IPS DF 6.9 (cell line): ENCODE measurements at regions not wholly inside any gene's neighbourhood (a gene's known extent, or its start where the extent isn't known, plus 50 kb on each side); places are given as distances from the start of the nearest gene placed in this dataset.

Experiments used
- DNase-seq: peaks from one replicate; pipeline ENCODE4 v3.0.0-alpha.2; 2013; ENCODE audit warnings: low read depth, low spot score
- H3K27ac ChIP-seq: one replicate; pipeline ENCODE4 v1.5.1; 2013; ENCODE audit warnings: low read length, control low read depth
- H3K27me3 ChIP-seq: 2 replicates; pipeline ENCODE4 v1.6.1; 2013; ENCODE audit warnings: mild to moderate bottlenecking, low read length; ENCODE audit not compliant: control insufficient read depth, insufficient read depth
- H3K36me3 ChIP-seq: 2 replicates; pipeline ENCODE4 v1.6.1; 2013; ENCODE audit warnings: low read length; ENCODE audit not compliant: control insufficient read depth, insufficient read depth
- H3K4me1 ChIP-seq: 2 replicates; pipeline ENCODE4 v1.6.1; 2013; ENCODE audit warnings: low read length; ENCODE audit not compliant: control insufficient read depth, insufficient read depth
- H3K4me3 ChIP-seq: 2 replicates; pipeline ENCODE4 v1.5.1; 2013; ENCODE audit warnings: mild to moderate bottlenecking, low read length
- H3K9me3 ChIP-seq: 2 replicates; pipeline ENCODE4 v1.6.1; 2013; ENCODE audit warnings: low read length, inconsistent platforms; ENCODE audit not compliant: control insufficient read depth, insufficient read depth
- WGBS: extraction: QIAGEN DNeasy Blood & Tissue Kit; methylation state at CpG from one replicate; pipeline ENCODE4 v1.1.7; 2013; ENCODE audit warnings: mixed read lengths, missing lambda C conversion rate; ENCODE audit not compliant: insufficient read length, insufficient coverage; 5-methylcytosine and 5-hydroxymethylcytosine counted together

DNA sequence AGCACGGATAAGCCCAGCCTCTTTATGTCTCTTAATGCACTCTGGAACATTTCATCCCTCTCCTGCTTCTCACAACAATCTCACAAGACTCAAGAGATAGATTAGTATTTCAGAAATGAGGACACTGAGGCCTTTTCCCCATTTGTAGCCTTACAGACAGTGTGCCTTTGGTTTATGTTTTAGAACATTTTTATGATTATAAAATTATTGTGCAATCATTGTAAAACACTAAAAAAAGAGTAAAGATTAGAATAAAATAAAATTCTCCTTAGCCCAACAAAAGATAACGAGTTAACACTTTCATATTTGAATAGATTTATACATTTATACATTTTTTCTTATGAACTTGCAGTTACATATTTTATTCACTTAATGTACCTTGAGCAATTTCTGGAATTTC is 748.7 kb downstream of the TRIML1 start:
- Histone ChIP-seq H3K27ac (no peak overlapping the region), H3K4me1 (no peaks in the 10 kb centered on the region), H3K4me3 (no peak overlapping the region), H3K27me3 (no peaks in the 10 kb centered on the region), H3K9me3 (no peaks in the 10 kb centered on the region), H3K36me3 (no peaks in the 10 kb centered on the region)
- no CpG with 5 or more reads among the region's 2 CpGs for WGBS
- no peak for DNase-seq

DNA sequence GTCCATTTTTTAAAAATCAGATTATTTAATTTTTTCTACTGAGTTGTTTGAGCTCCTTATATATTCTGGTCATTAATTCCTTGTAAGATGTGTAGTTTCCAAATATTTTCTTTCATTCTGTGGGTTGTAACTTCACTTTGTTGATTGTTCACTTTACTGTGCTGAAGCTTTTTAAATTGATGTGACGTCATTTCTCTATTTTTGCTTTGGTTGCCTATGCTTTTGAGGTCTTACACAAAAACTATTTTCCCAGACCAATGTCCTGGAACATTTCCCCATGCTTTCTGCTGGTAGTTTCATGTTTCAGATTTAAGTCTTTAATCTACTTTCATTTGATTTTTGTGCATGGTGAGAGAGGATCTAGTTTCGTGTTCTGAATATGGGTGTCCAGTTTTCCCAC is 753.6 kb downstream of the TRIML1 start:
- Histone ChIP-seq H3K36me3 (no peaks in the 10 kb centered on the region), H3K9me3 (no peaks in the 10 kb centered on the region), H3K27ac (no peak overlapping the region), H3K4me3 (no peak overlapping the region), H3K27me3 (no peaks in the 10 kb centered on the region), H3K4me1 (no peaks in the 10 kb centered on the region)
- no peak for DNase-seq
- WGBS = no CpG with 5 or more reads among the region's 2 CpGs

DNA sequence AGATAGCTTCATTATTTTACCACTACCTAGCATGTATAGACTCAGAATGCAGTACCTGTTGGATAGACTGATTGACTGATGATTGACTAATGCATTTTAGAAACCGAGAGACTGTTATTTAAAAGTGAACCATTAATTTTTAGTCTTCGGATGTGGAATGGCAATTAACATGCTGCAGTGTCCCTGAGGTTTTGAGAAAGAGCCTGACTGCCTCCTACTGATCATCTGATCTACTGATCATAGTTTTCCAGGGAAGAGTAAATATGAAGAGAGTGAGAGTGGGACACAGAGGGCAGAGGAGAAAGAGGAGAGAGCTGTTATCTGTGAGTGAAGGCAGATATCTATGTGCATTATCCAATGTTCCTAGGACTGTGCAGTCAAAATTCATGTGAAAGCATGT is 764.7 kb downstream of the TRIML1 start:
- no peak for DNase-seq
- WGBS = no CpG with 5 or more reads among the region's 2 CpGs
- Histone ChIP-seq H3K4me3 (no peak overlapping the region), H3K4me1 (no peaks in the 10 kb centered on the region), H3K9me3 (no peaks in the 10 kb centered on the region), H3K36me3 (no peaks in the 10 kb centered on the region), H3K27me3 (no peaks in the 10 kb centered on the region), H3K27ac (no peak overlapping the region)

DNA sequence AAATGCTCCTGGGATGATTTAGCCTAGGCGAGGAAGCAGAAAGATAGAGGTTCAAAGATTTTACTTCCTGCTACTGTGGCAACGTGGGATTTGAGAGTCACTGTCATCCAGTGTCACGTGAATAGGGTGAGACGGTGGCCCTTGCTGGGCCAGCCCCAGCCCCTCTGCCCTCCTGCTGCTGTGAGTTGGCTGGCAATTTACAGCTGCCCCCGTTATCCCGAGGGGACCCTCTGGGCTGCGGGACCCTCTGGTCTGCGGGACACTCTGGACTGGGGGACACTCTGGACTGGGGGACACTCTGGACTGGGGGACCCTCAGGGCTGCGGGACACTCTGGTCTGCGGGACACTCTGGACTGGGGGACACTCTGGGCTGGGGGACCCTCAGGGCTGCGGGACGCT is 765.4 kb downstream of the TRIML1 start:
- no peaks in the 10 kb centered on the region for H3K27me3 ChIP-seq
- H3K4me3 ChIP-seq = no peak overlapping the region
- WGBS = no CpG with 5 or more reads among the region's 12 CpGs
- no peaks in the 10 kb centered on the region for H3K36me3 ChIP-seq
- no peak for DNase-seq
- H3K27ac ChIP-seq = no peak overlapping the region
- no peaks in the 10 kb centered on the region for H3K9me3 ChIP-seq
- no peaks in the 10 kb centered on the region for H3K4me1 ChIP-seq

DNA sequence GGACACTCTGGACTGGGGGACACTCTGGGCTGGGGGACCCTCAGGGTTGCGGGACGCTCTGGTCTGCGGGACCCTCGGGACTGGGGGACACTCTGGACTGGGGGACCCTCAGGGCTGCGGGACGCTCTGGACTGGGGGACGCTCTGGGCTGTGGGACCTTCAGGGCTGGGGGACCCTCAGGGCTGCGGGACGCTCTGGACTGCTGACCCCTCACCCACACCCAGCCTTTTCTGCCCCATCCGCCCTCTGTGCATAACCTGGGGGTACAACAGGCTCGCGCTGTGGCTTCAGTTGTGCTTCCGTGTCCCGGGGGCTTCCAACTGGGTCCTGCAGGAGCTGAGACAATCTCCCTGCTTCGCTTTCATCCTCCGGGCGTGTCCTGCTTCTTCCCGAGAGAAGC is 766.0 kb downstream of the TRIML1 start:
- Histone ChIP-seq H3K9me3 (no peaks in the 10 kb centered on the region), H3K36me3 (no peaks in the 10 kb centered on the region), H3K4me3 (no peak overlapping the region), H3K4me1 (no peaks in the 10 kb centered on the region), H3K27me3 (no peaks in the 10 kb centered on the region), H3K27ac (no peak overlapping the region)
- DNase-seq = no peak
- WGBS = no CpG with 5 or more reads among the region's 18 CpGs

DNA sequence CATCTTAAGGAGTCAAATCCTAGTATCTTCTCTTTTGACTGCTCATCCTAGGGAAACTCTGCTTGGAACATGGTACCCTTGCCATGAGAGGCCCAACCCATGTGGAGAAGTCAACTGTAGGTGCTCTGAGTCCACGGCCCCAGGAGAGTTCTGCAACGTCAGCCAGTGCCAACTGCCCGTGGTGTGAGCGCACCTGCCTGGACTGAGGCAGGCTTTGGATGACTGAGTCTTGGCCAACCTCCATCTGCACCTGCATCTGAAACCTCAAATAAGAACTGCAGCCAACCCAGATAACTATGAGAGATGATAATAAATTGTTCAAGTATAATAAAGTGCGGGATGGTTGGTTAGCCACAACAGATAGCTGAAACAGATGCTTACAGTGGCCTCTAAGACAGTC is 772.0 kb downstream of the TRIML1 start:
- no peak for DNase-seq
- no peak overlapping the region for H3K27ac ChIP-seq
- H3K27me3 ChIP-seq = no peaks in the 10 kb centered on the region
- WGBS = no CpG with 5 or more reads among the region's 5 CpGs
- H3K4me1 ChIP-seq = no peaks in the 10 kb centered on the region
- no peaks in the 10 kb centered on the region for H3K9me3 ChIP-seq
- no peak overlapping the region for H3K4me3 ChIP-seq
- H3K36me3 ChIP-seq = no peaks in the 10 kb centered on the region

DNA sequence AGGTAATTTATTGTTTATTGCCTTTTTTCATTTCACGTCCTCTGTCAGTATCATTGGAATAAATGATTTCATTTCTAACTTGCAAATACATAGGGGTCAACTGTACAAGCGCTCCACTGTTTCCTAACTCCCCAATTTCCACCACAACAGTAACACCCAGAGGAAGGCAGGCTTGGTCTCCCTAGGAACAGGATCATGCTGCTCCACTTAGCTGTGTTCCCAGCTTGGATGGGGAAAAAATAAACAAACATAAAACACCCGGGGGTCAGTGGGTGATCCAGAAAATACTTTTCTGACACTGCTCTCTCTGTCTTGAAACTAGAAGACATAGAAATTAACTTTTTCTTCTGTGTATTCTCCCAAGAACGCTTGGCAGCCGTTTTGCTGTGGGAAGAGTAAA is 772.5 kb downstream of the TRIML1 start:
- H3K36me3 ChIP-seq = no peaks in the 10 kb centered on the region
- H3K4me3 ChIP-seq = no peak overlapping the region
- no peaks in the 10 kb centered on the region for H3K27me3 ChIP-seq
- no peaks in the 10 kb centered on the region for H3K9me3 ChIP-seq
- no peak overlapping the region for H3K27ac ChIP-seq
- no peak for DNase-seq
- no CpG with 5 or more reads among the region's 5 CpGs for WGBS
- no peaks in the 10 kb centered on the region for H3K4me1 ChIP-seq

DNA sequence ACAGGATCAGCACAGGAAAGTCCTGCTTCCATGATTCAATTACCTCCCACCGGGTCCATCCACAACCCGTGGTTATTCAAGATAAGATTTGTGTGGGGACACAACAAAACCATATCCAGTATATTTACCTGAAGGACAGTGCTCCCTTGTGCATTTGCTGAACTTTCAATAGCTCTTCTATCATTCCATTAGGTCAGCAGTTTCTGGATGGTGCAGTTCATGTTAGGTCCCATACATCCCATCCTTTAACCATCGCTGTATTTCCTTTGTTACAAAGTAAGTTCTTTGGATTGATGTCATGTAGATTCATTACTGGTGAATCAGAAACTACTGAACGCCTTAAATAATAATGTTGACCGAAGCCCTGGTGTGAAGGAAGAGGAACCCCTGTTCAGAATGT is 775.9 kb downstream of the TRIML1 start:
- no CpG with 5 or more reads among the region's 5 CpGs for WGBS
- no peak overlapping the region for H3K4me3 ChIP-seq
- H3K27me3 ChIP-seq = no peaks in the 10 kb centered on the region
- no peaks in the 10 kb centered on the region for H3K36me3 ChIP-seq
- no peak for DNase-seq
- H3K27ac ChIP-seq = no peak overlapping the region
- no peaks in the 10 kb centered on the region for H3K4me1 ChIP-seq
- no peaks in the 10 kb centered on the region; the same call in 1 of the 2 replicates for H3K9me3 ChIP-seq

DNA sequence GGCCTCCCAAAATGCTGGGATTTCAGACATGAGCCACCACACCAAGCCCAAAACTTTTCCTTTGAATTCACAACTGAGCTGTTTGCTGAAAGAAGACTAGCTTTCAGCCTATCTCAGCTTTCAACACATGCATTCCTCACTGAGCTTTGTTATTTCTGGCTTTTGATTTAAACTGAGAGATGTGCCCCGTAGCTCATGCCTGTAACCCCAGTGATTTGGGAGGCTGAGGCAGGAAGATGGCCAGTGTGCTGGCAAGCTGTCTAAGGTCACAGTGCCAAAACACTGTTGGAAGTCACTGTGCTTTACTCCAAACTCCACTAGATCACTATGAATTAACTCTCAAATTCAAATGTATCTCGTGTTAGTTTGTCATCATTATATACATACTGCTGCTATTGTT is 779.5 kb downstream of the TRIML1 start:
- Histone ChIP-seq H3K27ac (no peak overlapping the region), H3K4me3 (no peak overlapping the region), H3K4me1 (no peaks in the 10 kb centered on the region), H3K9me3 (no peaks in the 10 kb centered on the region; the same call in 1 of the 2 replicates), H3K36me3 (no peaks in the 10 kb centered on the region), H3K27me3 (no peaks in the 10 kb centered on the region)
- no peak for DNase-seq
- WGBS = no CpG with 5 or more reads among the region's 2 CpGs

DNA sequence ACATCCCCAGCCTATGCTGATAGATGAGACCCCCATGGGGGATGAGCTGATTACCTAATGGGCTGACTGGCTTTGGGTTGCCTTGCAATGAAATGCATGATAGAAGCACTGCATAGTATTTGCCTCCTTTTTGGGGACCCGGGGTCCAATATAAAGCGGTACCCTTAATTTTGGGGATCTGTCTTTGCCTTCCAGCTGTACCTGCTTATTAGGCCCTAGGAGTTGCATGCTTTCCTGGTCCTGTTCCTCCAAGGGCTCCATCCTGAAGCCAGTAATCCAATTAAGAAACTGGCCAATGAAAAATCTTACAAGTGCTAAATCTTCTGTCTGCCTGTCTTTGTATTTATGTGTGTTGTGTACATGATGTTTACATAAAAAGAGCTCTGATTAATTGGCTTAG is 791.6 kb downstream of the TRIML1 start:
- no CpG with 5 or more reads among the region's 2 CpGs for WGBS

DNA sequence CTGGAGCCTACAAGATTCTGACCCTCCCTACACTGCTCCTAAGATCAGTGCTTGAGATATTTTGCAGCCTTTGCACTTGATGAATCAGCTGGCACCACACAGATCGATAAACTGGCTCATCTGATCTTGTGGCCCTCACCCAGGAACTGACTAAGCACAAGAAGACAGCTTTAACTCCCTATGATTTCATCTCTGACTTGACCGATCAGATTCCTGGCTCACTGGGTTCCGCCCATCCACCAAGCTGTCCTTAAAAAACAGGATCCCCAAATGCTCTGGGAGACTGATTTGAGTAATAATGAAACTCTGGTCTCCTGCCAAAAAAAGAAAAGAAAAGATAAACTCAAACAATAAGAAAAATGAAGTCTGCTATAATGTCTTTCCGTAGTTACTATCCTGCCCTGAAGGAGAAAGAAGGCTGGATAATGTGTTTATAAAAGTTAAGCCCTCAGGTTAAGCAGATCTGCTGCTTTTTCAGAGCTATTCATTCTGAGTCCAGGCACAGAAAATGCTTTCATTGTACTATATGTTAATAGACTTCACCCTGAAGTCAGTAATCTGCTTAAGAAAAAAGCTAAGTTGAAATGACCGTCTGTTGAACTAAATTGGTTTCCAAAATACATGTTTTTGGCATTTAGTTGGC is 795.2 kb downstream of the TRIML1 start:
- H3K36me3 ChIP-seq = no peaks in the 10 kb centered on the region
- H3K27ac ChIP-seq = no peak overlapping the region
- no CpG with 5 or more reads among the region's 5 CpGs for WGBS
- no peak overlapping the region for H3K4me3 ChIP-seq
- no peaks in the 10 kb centered on the region for H3K27me3 ChIP-seq
- DNase-seq = no peak
- H3K9me3 ChIP-seq = peaks cover 3% of the 10 kb centered on the region
- no peaks in the 10 kb centered on the region for H3K4me1 ChIP-seq

More for the DNA sequence above, 791.6 kb downstream of the TRIML1 start:
- Histone ChIP-seq H3K27me3 (no peaks in the 10 kb centered on the region), H3K36me3 (no peaks in the 10 kb centered on the region), H3K27ac (no peak overlapping the region), H3K9me3 (peaks cover 3% of the 10 kb centered on the region), H3K4me1 (no peaks in the 10 kb centered on the region), H3K4me3 (no peak overlapping the region)
- no peak for DNase-seq
